ENCODE measurements at regions not wholly inside any gene's neighbourhood (a gene's known extent, or its start where the extent isn't known, plus 50 kb on each side); places are given as distances from the start of the nearest gene placed in this dataset.

GRCh38 chr5:40240671-40241070, 439.0 kb upstream of the PTGER4 start:
- TF ChIP-seq CTCF (conservative IDR thresholded peaks at IDR 0.05 in 1 of 2, IDR thresholded peaks at IDR 0.05 in 1 of 2; ENCODE audit: low read depth in 1 of 2, low read length in 2 of 2) (no peak), EZH2 (IDR thresholded peaks at IDR 0.05; ENCODE audit: low read length, missing control alignments) (no peak)

Measured in fibroblast of lung (primary cell).